Panc1 (cell line): ENCODE measurements at regions not wholly inside any gene's neighbourhood (a gene's known extent, or its start where the extent isn't known, plus 50 kb on each side); places are given as distances from the start of the nearest gene placed in this dataset.

Experiments
- CTCF ChIP-seq: fragments of 450-650 bp; IDR thresholded peaks from 2 replicates; pipeline ENCODE4 v1.5.1; 2017; ENCODE audit warnings: mild to moderate bottlenecking
- REST ChIP-seq, 2 experiments: IDR thresholded peaks; 2 replicates each; pipeline ENCODE4 v1.6.1; 2011 to 2012; ENCODE audit warnings: low read depth in 2 of 2, control low read depth in 1 of 2, low read length in 1 of 2, mild to moderate bottlenecking in 1 of 2, moderate library complexity in 1 of 2; ENCODE audit not compliant: insufficient read depth in 1 of 2
- TCF7L2 ChIP-seq: IDR thresholded peaks from 2 replicates; pipeline ENCODE4 v1.6.1; 2011; ENCODE audit warnings: mild to moderate bottlenecking, low read depth, low read length, inconsistent platforms

- TF ChIP-seq REST (IDR thresholded peaks at IDR 0.05; ENCODE audit: insufficient read depth in 1 of 2, low read depth in 2 of 2, low read length in 1 of 2) (no peak), CTCF (no peak), TCF7L2 (no peak)
Measured at GRCh38 chr1:168974117-168974516, 132.4 kb upstream of the ATP1B1 start.
